Activated CD4-positive, alpha-beta T cell treated with anti-CD3 and anti-CD28 coated beads for 24 hours (primary cell): ENCODE measurements at regions not wholly inside any gene's neighbourhood (a gene's known extent, or its start where the extent isn't known, plus 50 kb on each side); places are given as distances from the start of the nearest gene placed in this dataset.
"Not testable (repeated sequence)": the region's sequence is repeated elsewhere in the genome, so short reads cannot be mapped to it uniquely, and the experiment has no call there.

Source experiments
- DNase-seq, 2 donors: peaks; one replicate each; pipeline ENCODE4 v3.0.0-alpha.2; 2020; ENCODE audit warnings: low read depth in 2 of 2

GRCh38 chr12:25337916-25338315, 87.2 kb upstream of the KRAS start:
- no peak for DNase-seq

GRCh38 chr12:25332143-25332542, 81.4 kb upstream of the KRAS start:
- no peak for DNase-seq

GRCh38 chr12:25328072-25328712, 77.5 kb upstream of the KRAS start:
- no peak for DNase-seq

- no peak for DNase-seq
These were observed 76.6 kb upstream of the KRAS start for GRCh38 chr12:25327321-25327720.

- DNase-seq = no peak
These were observed 75.6 kb upstream of the KRAS start for GRCh38 chr12:25326326-25326725.

- no peak for DNase-seq
These were observed 74.1 kb upstream of the KRAS start for GRCh38 chr12:25324861-25325260.

- no peak for DNase-seq
These were observed 72.9 kb upstream of the KRAS start for GRCh38 chr12:25323581-25323982.

- no peak for DNase-seq
These were observed 72.3 kb upstream of the KRAS start for GRCh38 chr12:25322918-25323531.

GRCh38 chr12:25322351-25322750, 71.6 kb upstream of the KRAS start:
- no peak for DNase-seq

- no peak for DNase-seq
These were observed 71.0 kb upstream of the KRAS start for GRCh38 chr12:25321772-25322171.

- no peak for DNase-seq
These were observed 69.6 kb upstream of the KRAS start for GRCh38 chr12:25320123-25321006.

- no peak for DNase-seq
These were observed 68.7 kb upstream of the KRAS start for GRCh38 chr12:25319233-25319984.

- no peak for DNase-seq
These were observed 66.8 kb upstream of the KRAS start for GRCh38 chr12:25317553-25317952.

- DNase-seq = no peak
These were observed 64.7 kb upstream of the KRAS start for GRCh38 chr12:25315388-25315787.

GRCh38 chr12:25313266-25313990, 62.7 kb upstream of the KRAS start:
- not testable (repeated sequence) for DNase-seq

GRCh38 chr12:25311506-25311905, 60.8 kb upstream of the KRAS start:
- DNase-seq = no peak

- not testable (repeated sequence) for DNase-seq
These were observed 59.3 kb upstream of the KRAS start for GRCh38 chr12:25310071-25310470.

- DNase-seq = no peak
These were observed 58.0 kb upstream of the KRAS start for GRCh38 chr12:25308756-25309155.

GRCh38 chr12:25307818-25308217, 57.1 kb upstream of the KRAS start:
- DNase-seq = no peak

- DNase-seq = no peak
These were observed 51.1 kb upstream of the KRAS start for GRCh38 chr12:25301798-25302197.
